ENCODE measurements at regions not wholly inside any gene's neighbourhood (a gene's known extent, or its start where the extent isn't known, plus 50 kb on each side); places are given as distances from the start of the nearest gene placed in this dataset.

DNA sequence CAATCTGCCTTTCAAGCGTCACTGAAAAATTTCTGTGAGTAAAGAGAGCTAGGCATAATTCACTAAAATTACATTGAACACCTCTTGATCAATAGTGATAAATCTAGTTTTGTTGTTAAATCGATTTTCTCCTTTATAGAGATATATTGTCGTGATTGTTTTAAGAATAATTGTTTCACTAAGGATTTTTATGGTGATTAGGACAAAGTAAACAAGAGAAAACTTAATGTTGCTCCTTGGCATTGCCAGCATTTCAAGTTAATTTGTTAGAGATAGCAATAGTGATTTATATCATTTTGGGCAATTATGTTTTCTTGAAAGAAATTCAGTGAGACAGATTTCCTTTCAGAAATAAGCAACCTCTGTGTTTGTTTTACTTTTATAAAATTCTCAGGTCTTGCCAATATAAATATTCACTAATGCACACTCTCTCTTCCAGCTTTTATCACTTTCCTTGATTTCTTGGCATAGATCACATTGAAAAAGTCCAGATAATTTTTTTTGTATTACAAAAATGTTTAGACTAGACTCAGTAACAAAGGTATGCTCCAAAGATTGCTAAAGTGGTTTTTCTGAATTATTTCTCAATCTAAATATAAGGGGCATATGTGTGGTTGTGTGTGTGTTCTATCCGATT, 538.7 kb downstream of the TFEC start:
- TF ChIP-seq, protein P1, sequence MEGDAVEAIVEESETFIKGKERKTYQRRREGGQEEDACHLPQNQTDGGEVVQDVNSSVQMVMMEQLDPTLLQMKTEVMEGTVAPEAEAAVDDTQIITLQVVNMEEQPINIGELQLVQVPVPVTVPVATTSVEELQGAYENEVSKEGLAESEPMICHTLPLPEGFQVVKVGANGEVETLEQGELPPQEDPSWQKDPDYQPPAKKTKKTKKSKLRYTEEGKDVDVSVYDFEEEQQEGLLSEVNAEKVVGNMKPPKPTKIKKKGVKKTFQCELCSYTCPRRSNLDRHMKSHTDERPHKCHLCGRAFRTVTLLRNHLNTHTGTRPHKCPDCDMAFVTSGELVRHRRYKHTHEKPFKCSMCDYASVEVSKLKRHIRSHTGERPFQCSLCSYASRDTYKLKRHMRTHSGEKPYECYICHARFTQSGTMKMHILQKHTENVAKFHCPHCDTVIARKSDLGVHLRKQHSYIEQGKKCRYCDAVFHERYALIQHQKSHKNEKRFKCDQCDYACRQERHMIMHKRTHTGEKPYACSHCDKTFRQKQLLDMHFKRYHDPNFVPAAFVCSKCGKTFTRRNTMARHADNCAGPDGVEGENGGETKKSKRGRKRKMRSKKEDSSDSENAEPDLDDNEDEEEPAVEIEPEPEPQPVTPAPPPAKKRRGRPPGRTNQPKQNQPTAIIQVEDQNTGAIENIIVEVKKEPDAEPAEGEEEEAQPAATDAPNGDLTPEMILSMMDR (IDR thresholded peaks at IDR 0.05): no peak
- TF ChIP-seq EZH2 (IDR thresholded peaks at IDR 0.05; ENCODE audit: borderline replicate concordance, insufficient read depth, low read depth, low read length, poor library complexity, severe bottlenecking): no peak
